HEK293T (cell line): ENCODE measurements at regions not wholly inside any gene's neighbourhood (a gene's known extent, or its start where the extent isn't known, plus 50 kb on each side); places are given as distances from the start of the nearest gene placed in this dataset.

Experiments used
- ARNT ChIP-seq: fragments of 450-650 bp; IDR thresholded peaks from 2 replicates; pipeline ENCODE4 v1.6.1; 2017; ENCODE audit warnings: mild to moderate bottlenecking
- BHLHE40 ChIP-seq: fragments of 450-650 bp; IDR thresholded peaks from 2 replicates; pipeline ENCODE4 v1.6.1; 2016; ENCODE audit warnings: mild to moderate bottlenecking, moderate library complexity, borderline replicate concordance
- ELF4 ChIP-seq: fragments of 450-650 bp; IDR thresholded peaks from 2 replicates; pipeline ENCODE4 v1.6.1; 2017; ENCODE audit warnings: antibody characterized with exemption
- FOXM1 ChIP-seq: fragments of 450-650 bp; IDR thresholded peaks from 2 replicates; pipeline ENCODE4 v1.6.1; 2017; ENCODE audit warnings: mild to moderate bottlenecking, borderline replicate concordance
- LEF1 ChIP-seq: fragments of 450-650 bp; IDR thresholded peaks from 2 replicates; pipeline ENCODE4 v1.6.1; 2017; ENCODE audit warnings: mild to moderate bottlenecking, borderline replicate concordance
- NFRKB ChIP-seq: fragments of 450-650 bp; IDR thresholded peaks from 2 replicates; pipeline ENCODE4 v1.6.1; 2016; ENCODE audit warnings: mild to moderate bottlenecking, moderate library complexity
- SP1 ChIP-seq: fragments of 450-650 bp; IDR thresholded peaks from 2 replicates; pipeline ENCODE4 v1.6.1; 2017
- SUZ12 ChIP-seq: fragments of 450-650 bp; IDR thresholded peaks from 2 replicates; pipeline ENCODE4 v1.6.1; 2016; ENCODE audit warnings: mild to moderate bottlenecking
- TARDBP ChIP-seq: fragments of 450-650 bp; IDR thresholded peaks from 2 replicates; pipeline ENCODE4 v1.6.1; 2016

DNA sequence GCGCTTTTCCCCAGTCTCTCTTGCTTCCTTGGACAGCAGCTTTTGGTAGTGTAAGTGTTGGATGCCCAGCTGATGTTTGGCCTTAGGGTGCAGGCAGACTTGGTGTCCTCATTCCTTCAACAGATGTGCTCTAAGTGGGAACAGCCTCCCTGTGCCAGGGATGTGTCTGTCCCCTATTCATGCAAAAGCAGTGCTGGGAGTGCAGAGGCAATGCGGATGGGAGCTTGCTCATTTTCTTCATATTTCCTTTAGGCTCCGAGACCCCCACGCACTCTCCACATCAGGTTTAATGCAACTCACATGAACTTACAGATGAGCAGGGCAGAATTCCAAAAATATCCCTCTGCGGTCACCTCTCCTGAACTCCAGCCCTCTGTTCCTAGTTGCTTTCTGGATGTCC, 96.1 kb downstream of the IER5 start:
- TF ChIP-seq SUZ12 (no peak), LEF1 (no peak), SP1 (no peak), ELF4 (no peak), TARDBP (no peak), FOXM1 (no peak), BHLHE40 (no peak), NFRKB (no peak), ARNT (no peak)
